Type B pancreatic cell (in vitro differentiated cells): ENCODE measurements at regions not wholly inside any gene's neighbourhood (a gene's known extent, or its start where the extent isn't known, plus 50 kb on each side); places are given as distances from the start of the nearest gene placed in this dataset.
A peak's percentile ranks its signal among the peaks of the same experiment; 100 is the strongest.

Experiments used
- DNase-seq: peaks from one replicate; pipeline ENCODE4 v3.0.0; 2021; ENCODE audit warnings: mixed read lengths; ENCODE audit not compliant: unreplicated experiment; ENCODE audit errors: extremely low spot score
- H3K27ac Mint-ChIP-seq: 2 replicates; pipeline ENCODE4 v1.8.0; 2021; ENCODE audit warnings: mild to moderate bottlenecking, mixed read lengths
- H3K27me3 Mint-ChIP-seq: 2 replicates; pipeline ENCODE4 v1.8.0; 2021; ENCODE audit warnings: mixed read lengths
- H3K36me3 Mint-ChIP-seq: 2 replicates; pipeline ENCODE4 v1.8.0; 2021; ENCODE audit warnings: mixed read lengths
- H3K4me1 Mint-ChIP-seq: one replicate; pipeline ENCODE4 v1.8.0; 2021; ENCODE audit warnings: mixed read lengths; ENCODE audit not compliant: unreplicated experiment
- H3K4me3 Mint-ChIP-seq: 2 replicates; pipeline ENCODE4 v1.8.0; 2021; ENCODE audit warnings: mild to moderate bottlenecking, mixed read lengths
- H3K9me3 Mint-ChIP-seq: 2 replicates; pipeline ENCODE4 v1.8.0; 2021; ENCODE audit warnings: mixed read lengths
- TF ChIP-seq, protein P1 (sequence below): fragments of 200-600 bp; sonication (generic); conservative IDR thresholded peaks from 2 replicates; pipeline ENCODE4 v1.5.0; 2021; ENCODE audit warnings: antibody characterized with exemption, mild to moderate bottlenecking

- H3K9me3 Mint-ChIP-seq, result peaks cover 10% of the 10 kb centered on the region
- TF ChIP-seq, protein P1, sequence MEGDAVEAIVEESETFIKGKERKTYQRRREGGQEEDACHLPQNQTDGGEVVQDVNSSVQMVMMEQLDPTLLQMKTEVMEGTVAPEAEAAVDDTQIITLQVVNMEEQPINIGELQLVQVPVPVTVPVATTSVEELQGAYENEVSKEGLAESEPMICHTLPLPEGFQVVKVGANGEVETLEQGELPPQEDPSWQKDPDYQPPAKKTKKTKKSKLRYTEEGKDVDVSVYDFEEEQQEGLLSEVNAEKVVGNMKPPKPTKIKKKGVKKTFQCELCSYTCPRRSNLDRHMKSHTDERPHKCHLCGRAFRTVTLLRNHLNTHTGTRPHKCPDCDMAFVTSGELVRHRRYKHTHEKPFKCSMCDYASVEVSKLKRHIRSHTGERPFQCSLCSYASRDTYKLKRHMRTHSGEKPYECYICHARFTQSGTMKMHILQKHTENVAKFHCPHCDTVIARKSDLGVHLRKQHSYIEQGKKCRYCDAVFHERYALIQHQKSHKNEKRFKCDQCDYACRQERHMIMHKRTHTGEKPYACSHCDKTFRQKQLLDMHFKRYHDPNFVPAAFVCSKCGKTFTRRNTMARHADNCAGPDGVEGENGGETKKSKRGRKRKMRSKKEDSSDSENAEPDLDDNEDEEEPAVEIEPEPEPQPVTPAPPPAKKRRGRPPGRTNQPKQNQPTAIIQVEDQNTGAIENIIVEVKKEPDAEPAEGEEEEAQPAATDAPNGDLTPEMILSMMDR, result peak; percentile 41
- no peak overlapping the region for H3K4me3 Mint-ChIP-seq
- no peaks in the 10 kb centered on the region for H3K27me3 Mint-ChIP-seq
- no peaks in the 10 kb centered on the region for H3K36me3 Mint-ChIP-seq
- no peak overlapping the region for H3K27ac Mint-ChIP-seq
- DNase-seq, result no peak
- H3K4me1 Mint-ChIP-seq, result no peaks in the 10 kb centered on the region
These were observed 797.7 kb upstream of the MAN1A1 start for GRCh38 chr6:120147071-120147871.

DNA sequence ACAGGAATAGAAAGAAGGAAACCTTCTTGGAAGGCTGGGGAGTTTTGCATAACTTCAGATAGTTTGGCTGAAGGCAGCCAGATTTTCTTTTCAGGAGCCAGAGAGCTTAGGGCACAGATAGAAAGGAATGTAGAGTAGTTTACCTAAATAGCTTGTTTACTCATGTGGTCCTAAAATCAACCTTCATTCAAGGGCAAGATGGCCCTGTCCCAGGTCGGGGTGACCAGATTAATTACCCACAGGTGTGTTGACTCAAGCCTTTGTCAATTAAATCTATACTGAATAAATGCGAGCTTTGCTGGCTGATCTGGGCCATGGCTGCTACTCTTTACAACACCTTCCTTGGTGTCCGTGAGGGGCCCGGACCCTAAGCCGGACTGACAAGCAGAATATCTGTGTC, 792.0 kb upstream of the MAN1A1 start:
- no peaks in the 10 kb centered on the region for H3K4me1 Mint-ChIP-seq
- no peak overlapping the region for H3K4me3 Mint-ChIP-seq
- H3K27ac Mint-ChIP-seq, result no peak overlapping the region
- H3K9me3 Mint-ChIP-seq, result no peaks in the 10 kb centered on the region
- TF ChIP-seq, protein P1, result no peak
- H3K27me3 Mint-ChIP-seq, result no peaks in the 10 kb centered on the region
- DNase-seq, result no peak
- H3K36me3 Mint-ChIP-seq, result no peaks in the 10 kb centered on the region

GRCh38 chr6:120137492-120137891, 787.9 kb upstream of the MAN1A1 start:
- H3K9me3 Mint-ChIP-seq, result no peaks in the 10 kb centered on the region
- no peak overlapping the region for H3K27ac Mint-ChIP-seq
- no peaks in the 10 kb centered on the region for H3K27me3 Mint-ChIP-seq
- no peaks in the 10 kb centered on the region for H3K36me3 Mint-ChIP-seq
- H3K4me1 Mint-ChIP-seq, result no peaks in the 10 kb centered on the region
- TF ChIP-seq, protein P1, result no peak
- H3K4me3 Mint-ChIP-seq, result no peak overlapping the region
- DNase-seq, result no peak

DNA sequence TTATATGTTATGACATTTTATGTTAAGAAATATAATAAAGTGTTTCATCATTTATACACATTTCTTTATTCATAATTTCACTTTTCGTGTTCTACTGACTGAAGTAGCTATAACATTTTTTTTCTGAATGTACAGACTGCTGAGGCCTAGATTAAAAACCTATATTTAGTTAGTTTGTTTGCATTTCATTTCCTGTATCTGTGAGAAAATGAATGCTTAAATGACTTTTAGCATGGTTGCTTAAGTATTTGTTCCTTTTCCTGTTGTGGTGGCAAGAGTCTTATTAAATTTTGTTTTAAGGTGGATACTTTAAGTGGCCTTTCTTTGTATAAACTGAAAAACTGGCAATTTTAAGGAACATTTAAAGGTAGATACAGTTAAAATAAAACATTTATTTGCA, 779.7 kb upstream of the MAN1A1 start:
- no peak for DNase-seq
- Mint-ChIP-seq H3K9me3 (no peaks in the 10 kb centered on the region), H3K27ac (no peak overlapping the region), H3K4me3 (no peak overlapping the region), H3K4me1 (no peaks in the 10 kb centered on the region), H3K36me3 (no peaks in the 10 kb centered on the region), H3K27me3 (no peaks in the 10 kb centered on the region)
- TF ChIP-seq, protein P1, result no peak

- H3K27me3 Mint-ChIP-seq, result no peaks in the 10 kb centered on the region
- H3K36me3 Mint-ChIP-seq, result no peaks in the 10 kb centered on the region
These were observed 772.8 kb upstream of the MAN1A1 start for GRCh38 chr6:120122401-120122800.

More at GRCh38 chr6:120122401-120122800, 772.8 kb upstream of the MAN1A1 start:
- H3K4me3 Mint-ChIP-seq, result no peak overlapping the region
- H3K9me3 Mint-ChIP-seq, result no peaks in the 10 kb centered on the region
- no peaks in the 10 kb centered on the region for H3K4me1 Mint-ChIP-seq
- no peak for DNase-seq
- TF ChIP-seq, protein P1, result no peak
- H3K27ac Mint-ChIP-seq, result no peak overlapping the region
